K562 (cell line): ENCODE measurements at regions not wholly inside any gene's neighbourhood (a gene's known extent, or its start where the extent isn't known, plus 50 kb on each side); places are given as distances from the start of the nearest gene placed in this dataset.

Source experiments
- ATF2 ChIP-seq: sonication (generic); formaldehyde crosslinking; IDR thresholded peaks from 2 replicates; pipeline ENCODE4 v1.8.1; 2022; ENCODE audit warnings: missing genetic modification reagents
- ATF7 ChIP-seq: fragments of 450-650 bp; IDR thresholded peaks from 2 replicates; pipeline ENCODE4 v1.7.1; 2014; ENCODE audit warnings: mild to moderate bottlenecking, moderate library complexity
- CHD1 ChIP-seq: fragments of 200-600 bp; sonication (generic); IDR thresholded peaks from one replicate; pipeline ENCODE4 v1.6.1; 2012; ENCODE audit warnings: mild to moderate bottlenecking, moderate library complexity, low read length, inconsistent platforms
- EGR1 ChIP-seq: fragments of 450-650 bp; conservative IDR thresholded peaks from 2 replicates; pipeline ENCODE4 v1.6.1; 2017; ENCODE audit warnings: mild to moderate bottlenecking
- EHMT2 ChIP-seq: fragments of 450-650 bp; IDR thresholded peaks from 2 replicates; pipeline ENCODE4 v1.6.1; 2018; ENCODE audit warnings: antibody characterized with exemption
- HSF4 ChIP-seq: fragments of 250-450 bp; sonication (Bioruptor Pico); IDR thresholded peaks from 2 replicates; pipeline ENCODE4 v2.1.2; 2022; ENCODE audit warnings: mild to moderate bottlenecking, moderate library complexity, borderline replicate concordance
- KAT8 ChIP-seq: fragments of 450-650 bp; IDR thresholded peaks from 2 replicates; pipeline ENCODE4 v1.6.1; 2016; ENCODE audit warnings: low read depth, mild to moderate bottlenecking
- MBD1 ChIP-seq: fragments of 250-450 bp; sonication (Bioruptor Pico); IDR thresholded peaks from 2 replicates; pipeline ENCODE4 v1.8.0; 2022; ENCODE audit warnings: inconsistent platforms
- MEF2A ChIP-seq: IDR thresholded peaks from 2 replicates; pipeline ENCODE4 v1.6.1; 2011; ENCODE audit warnings: low read depth, mild to moderate bottlenecking, low read length, moderate library complexity; ENCODE audit not compliant: control insufficient read depth
- NELFE ChIP-seq: IDR thresholded peaks from 2 replicates; pipeline ENCODE4 v1.6.1; 2011; ENCODE audit warnings: mild to moderate bottlenecking; ENCODE audit not compliant: insufficient read depth, insufficient read length
- NFXL1 ChIP-seq: fragments of 450-650 bp; formaldehyde crosslinking; IDR thresholded peaks from 2 replicates; pipeline ENCODE4 v1.4.0; 2021; ENCODE audit warnings: mild to moderate bottlenecking
- NUFIP1 ChIP-seq: fragments of 450-650 bp; IDR thresholded peaks from 2 replicates; pipeline ENCODE4 v1.6.1; 2018; ENCODE audit not compliant: partially characterized antibody
- SMAD1 ChIP-seq: fragments of 150-350 bp; IDR thresholded peaks from 2 replicates; pipeline ENCODE4 v1.6.1; 2014; ENCODE audit warnings: low read length, low read depth; ENCODE audit not compliant: partially characterized antibody
- SREBF1 ChIP-seq: fragments of 150-350 bp; IDR thresholded peaks from 2 replicates; pipeline ENCODE4 v1.6.1; 2014; ENCODE audit warnings: antibody characterized with exemption, low read depth, low read length, borderline replicate concordance
- SRSF9 ChIP-seq: fragments of 200-400 bp; formaldehyde crosslinking; IDR thresholded peaks from 2 replicates; pipeline ENCODE4 v1.6.1; 2017; ENCODE audit warnings: low read depth, low read length, borderline replicate concordance
- TCF15 ChIP-seq: fragments of 250-450 bp; sonication (Bioruptor Pico); IDR thresholded peaks from 2 replicates; pipeline ENCODE4 v1.8.0; 2022; ENCODE audit warnings: moderate library complexity, mild to moderate bottlenecking, inconsistent platforms
- ZBTB5 ChIP-seq: fragments of 450-650 bp; IDR thresholded peaks from 2 replicates; pipeline ENCODE4 v1.6.1; 2017; ENCODE audit warnings: antibody characterized with exemption
- ZNF76 ChIP-seq: fragments of 250-450 bp; sonication (Bioruptor Pico); IDR thresholded peaks from 2 replicates; pipeline ENCODE4 v1.4.0; 2020; ENCODE audit warnings: mild to moderate bottlenecking, moderate library complexity, borderline replicate concordance
- ZNF778 ChIP-seq: fragments of 450-650 bp; formaldehyde crosslinking; IDR thresholded peaks from 2 replicates; pipeline ENCODE4 v1.4.0; 2020; ENCODE audit warnings: mild to moderate bottlenecking, moderate library complexity

GRCh38 chr7:106717955-106718871 lies 57.3 kb upstream of the CCDC71L start (continued):
- TF ChIP-seq ZBTB5 (no peak), SREBF1 (no peak), EHMT2 (peak; percentile 60; the same call in 1 of the 2 replicates), ZNF76 (no peak), NELFE (no peak), ATF7 (peak; percentile 85), CHD1 (no peak), TCF15 (CRISPR knock-in tag) (no peak), NUFIP1 (no peak), ATF2 (CRISPR knock-in tag) (no peak), SMAD1 (peak; percentile 56), EGR1 (peak; percentile 90), SRSF9 (no peak), KAT8 (no peak), MBD1 (CRISPR knock-in tag) (no peak), HSF4 (CRISPR knock-in tag) (no peak), NFXL1 (CRISPR knock-in tag) (peak; percentile 43; the same call in 1 of the 2 replicates), MEF2A (0 out of 2 replicates have a peak, but pooled peaks have one; percentile 40), ZNF778 (no peak)
